ENCODE measurements at regions not wholly inside any gene's neighbourhood (a gene's known extent, or its start where the extent isn't known, plus 50 kb on each side); places are given as distances from the start of the nearest gene placed in this dataset.

- Histone ChIP-seq H3K9me3 (ENCODE audit: control insufficient read depth in 4 of 4, low read length in 3 of 4) (no peaks in the 10 kb centered on the region), H3K9ac (ENCODE audit: low read depth in 1 of 2, low read length in 2 of 2) (no peak overlapping the region), H3K27ac (ENCODE audit: low read depth in 1 of 2, low read length in 2 of 2) (no peak overlapping the region), H3K36me3 (ENCODE audit: control insufficient read depth in 4 of 4, insufficient read depth in 3 of 4, low read depth in 1 of 4, low read length in 3 of 4) (no peaks in the 10 kb centered on the region), H3K27me3 (ENCODE audit: control insufficient read depth in 4 of 4, insufficient read depth in 4 of 4, low read length in 3 of 4) (peaks cover 0 to 6% (median 0%) of the 10 kb centered on the region in 4 donors), H3K4me1 (ENCODE audit: control insufficient read depth in 4 of 4, insufficient read depth in 4 of 4, low read length in 3 of 4) (peaks cover 0 to 4% (median 1%) of the 10 kb centered on the region in 4 donors), H3K4me3 (ENCODE audit: low read depth in 1 of 3, low read length in 3 of 3) (no peak overlapping the region)
- 71% methylated on average over 4 of the region's 4 CpGs for WGBS
- TF ChIP-seq HNF4A (conservative IDR thresholded peaks at IDR 0.05) (no peak), ZBTB33 (IDR thresholded peaks at IDR 0.05) (no peak), NR2F2 (IDR thresholded peaks at IDR 0.05) (no peak), TAF1 (conservative IDR thresholded peaks at IDR 0.05) (no peak), FOXA2 (IDR thresholded peaks at IDR 0.05) (no peak), SP1 (IDR thresholded peaks at IDR 0.05) (no peak), EGR1 (IDR thresholded peaks at IDR 0.05; ENCODE audit: low read depth in 2 of 2) (no peak), FOXA1 (IDR thresholded peaks at IDR 0.05) (no peak), CTCF (IDR thresholded peaks at IDR 0.05; ENCODE audit: low read depth, low read length, missing input control) (no peak), GABPA (IDR thresholded peaks at IDR 0.05 in 1 of 2, conservative IDR thresholded peaks at IDR 0.05 in 1 of 2) (no peak), RAD21 (IDR thresholded peaks at IDR 0.05) (no peak), REST (IDR thresholded peaks at IDR 0.05) (no peak), RXRA (IDR thresholded peaks at IDR 0.05) (no peak)
- no peak for DNase-seq (ENCODE audit: low spot score)
These were observed 620.4 kb downstream of the SLCO4C1 start for GRCh38 chr5:101675510-101676219.

- no peak overlapping the region for H3K27ac ChIP-seq (ENCODE audit: low read depth in 1 of 2, low read length in 2 of 2)
- 74% methylated on average over 5 of the region's 5 CpGs for WGBS
- H3K9me3 ChIP-seq (ENCODE audit: control insufficient read depth in 4 of 4, low read length in 3 of 4) = no peaks in the 10 kb centered on the region
- H3K9ac ChIP-seq (ENCODE audit: low read depth in 1 of 2, low read length in 2 of 2) = no peak overlapping the region
- TF ChIP-seq SP1 (IDR thresholded peaks at IDR 0.05) = no peak
- TF ChIP-seq FOXA1 (IDR thresholded peaks at IDR 0.05) = no peak
- no peak for TF ChIP-seq ATF3 (IDR thresholded peaks at IDR 0.05)
- TF ChIP-seq TAF1 (conservative IDR thresholded peaks at IDR 0.05) = no peak
- no peak for TF ChIP-seq HNF4A (conservative IDR thresholded peaks at IDR 0.05)
- no peak for TF ChIP-seq JUND (IDR thresholded peaks at IDR 0.05)
- TF ChIP-seq HNF4G (IDR thresholded peaks at IDR 0.05) = no peak
- no peak for TF ChIP-seq MAX (IDR thresholded peaks at IDR 0.05)
- TF ChIP-seq CTCF (IDR thresholded peaks at IDR 0.05; ENCODE audit: low read depth, low read length, missing input control) = no peak
- no peak for TF ChIP-seq YY1 (IDR thresholded peaks at IDR 0.05)
- no peak for TF ChIP-seq GABPA (IDR thresholded peaks at IDR 0.05 in 1 of 2, conservative IDR thresholded peaks at IDR 0.05 in 1 of 2)
- no peak for TF ChIP-seq RAD21 (IDR thresholded peaks at IDR 0.05)
- no peak for TF ChIP-seq EGR1 (IDR thresholded peaks at IDR 0.05; ENCODE audit: low read depth in 2 of 2)
- no peak for TF ChIP-seq FOXA2 (IDR thresholded peaks at IDR 0.05)
- no peak for TF ChIP-seq NR2F2 (IDR thresholded peaks at IDR 0.05)
- no peak for TF ChIP-seq RXRA (IDR thresholded peaks at IDR 0.05)
- no peak overlapping the region for H3K4me3 ChIP-seq (ENCODE audit: low read depth in 1 of 3, low read length in 3 of 3)
- peaks cover 0 to 3% (median 0%) of the 10 kb centered on the region in 4 donors for H3K27me3 ChIP-seq (ENCODE audit: control insufficient read depth in 4 of 4, insufficient read depth in 4 of 4, low read length in 3 of 4)
- no peaks in the 10 kb centered on the region for H3K4me1 ChIP-seq (ENCODE audit: control insufficient read depth in 4 of 4, insufficient read depth in 4 of 4, low read length in 3 of 4)
- no peak for DNase-seq (ENCODE audit: low spot score)
- H3K36me3 ChIP-seq (ENCODE audit: control insufficient read depth in 4 of 4, insufficient read depth in 3 of 4, low read depth in 1 of 4, low read length in 3 of 4) = no peaks in the 10 kb centered on the region
These were observed 623.0 kb downstream of the SLCO4C1 start for GRCh38 chr5:101673120-101673519.

Measured in liver (tissue), 8 donors.